BLaER1 (cell line): ENCODE measurements at regions not wholly inside any gene's neighbourhood (a gene's known extent, or its start where the extent isn't known, plus 50 kb on each side); places are given as distances from the start of the nearest gene placed in this dataset.
"Not testable (repeated sequence)": the region's sequence is repeated elsewhere in the genome, so short reads cannot be mapped to it uniquely, and the experiment has no call there.

Experiments
- H3K27ac ChIP-seq: shearing (Covaris generic); formaldehyde crosslinking; 2 replicates; pipeline ENCODE4 v1.8.1; 2022
- H3K27me3 ChIP-seq: shearing (Covaris generic); formaldehyde crosslinking; 2 replicates; pipeline ENCODE4 v1.8.1; 2022
- H3K36me3 ChIP-seq: shearing (Covaris generic); formaldehyde crosslinking; 2 replicates; pipeline ENCODE4 v1.8.1; 2022
- H3K4me1 ChIP-seq: shearing (Covaris generic); formaldehyde crosslinking; 2 replicates; pipeline ENCODE4 v1.8.1; 2022
- H3K4me2 ChIP-seq: shearing (Covaris generic); formaldehyde crosslinking; 2 replicates; pipeline ENCODE4 v1.8.1; 2022
- H3K4me3 ChIP-seq: shearing (Covaris generic); formaldehyde crosslinking; 2 replicates; pipeline ENCODE4 v1.8.1; 2022
- H3K9ac ChIP-seq: shearing (Covaris generic); formaldehyde crosslinking; 2 replicates; pipeline ENCODE4 v1.8.1; 2022
- H3K9me3 ChIP-seq: shearing (Covaris generic); formaldehyde crosslinking; 2 replicates; pipeline ENCODE4 v1.8.1; 2022
- H4K20me1 ChIP-seq: shearing (Covaris generic); formaldehyde crosslinking; 2 replicates; pipeline ENCODE4 v1.8.1; 2022
- Cebpa-rat ChIP-seq: shearing (Covaris generic); IDR thresholded peaks from 2 replicates; pipeline ENCODE4 v1.8.1; 2022

- Histone ChIP-seq H3K4me2 (no peak overlapping the region), H3K36me3 (no peaks in the 10 kb centered on the region), H3K27me3 (no peaks in the 10 kb centered on the region), H3K9me3 (no peaks in the 10 kb centered on the region), H3K27ac (no peak overlapping the region), H3K4me3 (no peak overlapping the region), H3K9ac (no peak overlapping the region), H4K20me1 (no peaks in the 10 kb centered on the region), H3K4me1 (no peaks in the 10 kb centered on the region)
- TF ChIP-seq Cebpa-rat = no peak
Observed at GRCh38 chr2:167851323-167851860, 396.0 kb downstream of the STK39 start.

- H3K36me3 ChIP-seq = no peaks in the 10 kb centered on the region
- no peak overlapping the region for H3K27ac ChIP-seq
- no peak overlapping the region for H3K9ac ChIP-seq
- no peaks in the 10 kb centered on the region for H3K27me3 ChIP-seq
- H4K20me1 ChIP-seq = no peaks in the 10 kb centered on the region
- TF ChIP-seq Cebpa-rat = no peak
- no peaks in the 10 kb centered on the region for H3K4me1 ChIP-seq
- no peak overlapping the region for H3K4me2 ChIP-seq
- no peak overlapping the region for H3K4me3 ChIP-seq
- no peaks in the 10 kb centered on the region for H3K9me3 ChIP-seq
Observed at GRCh38 chr2:167844714-167845530, 402.5 kb downstream of the STK39 start.

DNA sequence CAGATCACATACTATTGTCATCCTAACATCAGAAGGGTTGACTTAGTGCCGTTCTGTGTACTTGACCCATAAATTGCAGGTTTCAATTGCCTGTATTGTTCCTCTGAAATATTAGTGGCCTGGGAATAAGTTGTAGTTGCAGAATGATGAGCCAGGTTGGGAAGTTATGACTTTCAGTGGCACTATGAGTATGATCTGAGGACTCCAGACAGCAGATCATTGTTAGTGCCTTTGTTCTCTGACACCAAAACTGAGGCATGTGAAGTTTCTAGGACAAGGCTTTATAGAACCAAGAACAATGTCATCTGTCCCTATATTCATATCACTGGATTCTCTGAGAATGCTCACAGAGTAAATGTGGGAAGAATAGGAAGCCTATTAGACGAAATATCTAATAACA lies 403.7 kb downstream of the STK39 start:
- H3K9ac ChIP-seq = no peak overlapping the region
- no peaks in the 10 kb centered on the region for H3K27me3 ChIP-seq
- no peaks in the 10 kb centered on the region for H3K36me3 ChIP-seq
- no peak overlapping the region for H3K4me3 ChIP-seq
- H3K9me3 ChIP-seq = no peaks in the 10 kb centered on the region
- no peak overlapping the region for H3K27ac ChIP-seq
- H4K20me1 ChIP-seq = no peaks in the 10 kb centered on the region
- no peak overlapping the region for H3K4me2 ChIP-seq
- no peaks in the 10 kb centered on the region for H3K4me1 ChIP-seq
- TF ChIP-seq Cebpa-rat = no peak

DNA sequence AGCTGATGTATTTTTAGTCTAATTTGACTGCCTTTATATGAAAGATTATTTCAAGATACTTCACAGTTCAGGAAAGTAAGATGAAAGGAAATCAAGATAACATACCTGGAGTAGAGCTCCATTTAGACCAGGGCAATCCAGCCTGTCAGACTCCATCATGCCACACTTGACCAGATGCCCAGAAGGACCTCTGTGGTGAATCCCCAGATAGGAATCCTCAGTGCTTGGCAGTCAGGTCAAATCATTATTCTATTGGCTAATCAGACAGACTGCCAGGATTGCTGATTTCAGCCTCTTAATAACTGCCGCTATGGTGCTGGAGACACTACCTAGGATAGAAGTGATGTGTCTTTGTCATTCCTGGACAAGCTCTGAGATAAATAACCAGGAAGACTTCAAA lies 404.2 kb downstream of the STK39 start:
- Histone ChIP-seq H3K36me3 (no peaks in the 10 kb centered on the region), H3K4me1 (no peaks in the 10 kb centered on the region), H3K4me2 (no peak overlapping the region), H3K27ac (no peak overlapping the region), H4K20me1 (no peaks in the 10 kb centered on the region), H3K9ac (no peak overlapping the region), H3K9me3 (no peaks in the 10 kb centered on the region), H3K4me3 (no peak overlapping the region), H3K27me3 (no peaks in the 10 kb centered on the region)
- no peak for TF ChIP-seq Cebpa-rat

GRCh38 chr2:167842047-167842446 lies 405.3 kb downstream of the STK39 start:
- no peak overlapping the region for H3K9ac ChIP-seq
- H3K36me3 ChIP-seq = no peaks in the 10 kb centered on the region
- no peaks in the 10 kb centered on the region for H3K9me3 ChIP-seq
- no peak for TF ChIP-seq Cebpa-rat
- H3K4me3 ChIP-seq = no peak overlapping the region
- H4K20me1 ChIP-seq = no peaks in the 10 kb centered on the region
- H3K4me1 ChIP-seq = no peaks in the 10 kb centered on the region
- no peak overlapping the region for H3K27ac ChIP-seq
- no peak overlapping the region for H3K4me2 ChIP-seq
- H3K27me3 ChIP-seq = no peaks in the 10 kb centered on the region

DNA sequence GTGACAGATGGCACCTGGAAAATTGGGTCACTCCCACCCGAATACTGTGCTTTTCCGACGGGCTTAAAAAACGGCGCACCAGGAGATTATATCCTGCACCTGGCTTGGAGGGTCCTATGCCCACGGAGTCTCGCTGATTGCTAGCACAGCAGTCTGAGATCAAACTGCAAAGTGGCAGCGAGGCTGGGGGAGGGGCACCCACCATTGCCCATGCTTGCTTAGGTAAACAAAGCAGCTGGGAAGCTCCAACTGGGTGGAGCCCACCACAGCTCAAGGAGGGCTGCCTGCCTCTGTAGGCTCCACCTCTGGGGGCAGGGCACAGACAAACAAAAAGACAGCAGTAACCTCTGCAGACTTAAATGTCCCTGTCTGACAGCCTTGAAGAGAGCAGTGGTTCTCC lies 412.1 kb downstream of the STK39 start:
- not testable (repeated sequence) for H3K9me3 ChIP-seq, H3K4me1 ChIP-seq, H3K36me3 ChIP-seq, H3K27me3 ChIP-seq, H3K4me3 ChIP-seq, H3K9ac ChIP-seq, H4K20me1 ChIP-seq, H3K27ac ChIP-seq, H3K4me2 ChIP-seq

- no peak overlapping the region for H3K4me2 ChIP-seq
Observed at GRCh38 chr2:167834707-167835106, 412.7 kb downstream of the STK39 start.

DNA sequence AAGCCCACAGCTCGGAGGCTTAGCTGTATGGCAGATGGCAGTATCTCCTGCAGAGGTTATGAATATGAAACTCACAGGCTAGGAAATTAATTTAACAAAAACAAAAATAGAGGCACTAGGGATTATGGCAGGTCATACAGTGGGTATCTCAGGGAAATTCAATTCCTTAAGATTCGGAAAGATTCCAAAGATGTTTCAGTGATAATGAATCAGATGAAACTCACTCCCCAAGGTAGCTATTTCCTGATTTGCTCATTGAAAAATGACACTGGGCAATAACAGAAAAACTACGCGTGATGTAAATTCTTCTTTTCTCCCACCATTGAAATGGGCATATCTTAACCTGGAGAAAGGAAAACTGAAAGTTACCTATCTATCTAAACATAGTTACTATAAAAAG lies 414.1 kb downstream of the STK39 start:
- H3K4me1 ChIP-seq = no peaks in the 10 kb centered on the region
- H3K36me3 ChIP-seq = no peaks in the 10 kb centered on the region
- H3K27ac ChIP-seq = no peak overlapping the region
- H3K27me3 ChIP-seq = no peaks in the 10 kb centered on the region
- H3K4me2 ChIP-seq = no peak overlapping the region
- no peaks in the 10 kb centered on the region for H4K20me1 ChIP-seq
- no peak for TF ChIP-seq Cebpa-rat
- no peak overlapping the region for H3K4me3 ChIP-seq
- H3K9me3 ChIP-seq = no peaks in the 10 kb centered on the region
- no peak overlapping the region for H3K9ac ChIP-seq

More at GRCh38 chr2:167834707-167835106, 412.7 kb downstream of the STK39 start:
- H3K27me3 ChIP-seq = no peaks in the 10 kb centered on the region
- H3K9ac ChIP-seq = no peak overlapping the region
- H3K9me3 ChIP-seq = no peaks in the 10 kb centered on the region
- no peak for TF ChIP-seq Cebpa-rat
- no peaks in the 10 kb centered on the region for H3K4me1 ChIP-seq
- no peak overlapping the region for H3K4me3 ChIP-seq
- no peak overlapping the region for H3K27ac ChIP-seq
- no peaks in the 10 kb centered on the region for H4K20me1 ChIP-seq
- H3K36me3 ChIP-seq = no peaks in the 10 kb centered on the region

GRCh38 chr2:167832868-167833287 lies 414.5 kb downstream of the STK39 start:
- H3K4me2 ChIP-seq = no peak overlapping the region

DNA sequence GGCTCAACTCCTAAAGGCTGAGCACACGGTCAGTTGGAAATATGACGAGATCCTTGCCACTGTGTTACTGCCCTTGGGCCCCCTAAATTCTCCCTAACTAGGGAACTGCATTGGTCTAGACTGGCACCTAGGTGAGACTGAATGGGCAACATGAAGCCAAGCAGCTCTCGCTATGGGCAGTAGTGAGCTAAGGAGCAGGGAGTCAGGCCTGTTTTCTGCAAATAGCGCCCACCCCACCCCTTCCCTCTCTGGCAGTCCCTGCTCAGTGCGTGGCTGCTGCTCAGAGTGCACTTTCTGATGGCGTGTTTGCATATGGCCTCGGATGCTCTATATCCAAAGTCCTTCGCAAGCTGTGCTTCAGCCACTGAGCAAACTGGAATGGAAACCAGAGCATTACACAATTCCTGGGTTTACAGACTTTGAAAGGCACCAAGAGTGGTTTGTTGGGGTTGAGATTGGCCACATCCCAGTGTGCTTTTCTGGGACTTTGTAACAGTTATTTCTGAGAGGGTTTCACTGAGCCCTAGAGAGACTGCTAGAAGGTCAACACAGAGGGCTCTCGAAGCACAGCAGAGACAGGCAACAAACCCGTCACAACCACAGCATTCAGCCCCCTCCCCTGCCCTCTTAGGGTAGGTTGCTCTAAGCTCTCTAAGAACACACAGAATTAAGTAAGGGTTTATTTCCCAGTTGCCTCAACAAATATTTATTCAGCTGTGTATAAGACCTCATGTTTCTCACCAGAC lies 419.9 kb downstream of the STK39 start:
- H3K27me3 ChIP-seq = no peaks in the 10 kb centered on the region
- H3K9ac ChIP-seq = no peak overlapping the region
- no peak overlapping the region for H3K4me3 ChIP-seq
- no peaks in the 10 kb centered on the region for H4K20me1 ChIP-seq
- H3K4me2 ChIP-seq = no peak overlapping the region
- H3K4me1 ChIP-seq = no peaks in the 10 kb centered on the region
- H3K9me3 ChIP-seq = no peaks in the 10 kb centered on the region
- H3K36me3 ChIP-seq = no peaks in the 10 kb centered on the region
- no peak overlapping the region for H3K27ac ChIP-seq
- no peak for TF ChIP-seq Cebpa-rat

More at GRCh38 chr2:167832868-167833287, 414.5 kb downstream of the STK39 start:
- Histone ChIP-seq H3K27ac (no peak overlapping the region), H3K9ac (no peak overlapping the region), H3K36me3 (no peaks in the 10 kb centered on the region), H3K4me3 (no peak overlapping the region), H4K20me1 (no peaks in the 10 kb centered on the region), H3K27me3 (no peaks in the 10 kb centered on the region), H3K4me1 (no peaks in the 10 kb centered on the region), H3K9me3 (no peaks in the 10 kb centered on the region)
- TF ChIP-seq Cebpa-rat = no peak
